IPS-18c (cell line): ENCODE measurements at regions not wholly inside any gene's neighbourhood (a gene's known extent, or its start where the extent isn't known, plus 50 kb on each side); places are given as distances from the start of the nearest gene placed in this dataset.

Experiments used
- H3K4me3 ChIP-seq: 2 replicates; pipeline ENCODE4 v1.7.0; 2013; ENCODE audit warnings: low read depth, mild to moderate bottlenecking, low read length, moderate library complexity; ENCODE audit not compliant: insufficient read depth
- H3K9me3 ChIP-seq: one replicate; pipeline ENCODE4 v1.6.1; 2013; ENCODE audit warnings: mild to moderate bottlenecking, low read length, moderate library complexity; ENCODE audit not compliant: control insufficient read depth, insufficient read depth

GRCh38 chr15:52963865-52964264 is 173.7 kb upstream of the ONECUT1 start:
- Histone ChIP-seq H3K9me3 (no peaks in the 10 kb centered on the region), H3K4me3 (no peak overlapping the region)

GRCh38 chr15:52960283-52960682 is 170.1 kb upstream of the ONECUT1 start:
- Histone ChIP-seq H3K4me3 (no peak overlapping the region), H3K9me3 (no peaks in the 10 kb centered on the region)

- no peaks in the 10 kb centered on the region for H3K9me3 ChIP-seq
- H3K4me3 ChIP-seq = no peak overlapping the region
These were observed 153.6 kb upstream of the ONECUT1 start for GRCh38 chr15:52943746-52944145.

- Histone ChIP-seq H3K9me3 (no peaks in the 10 kb centered on the region), H3K4me3 (no peak overlapping the region)
These were observed 146.4 kb upstream of the ONECUT1 start for GRCh38 chr15:52936489-52936888.

- Histone ChIP-seq H3K4me3 (no peak overlapping the region), H3K9me3 (peaks cover 4% of the 10 kb centered on the region)
These were observed 135.0 kb upstream of the ONECUT1 start for GRCh38 chr15:52925130-52925529.

DNA sequence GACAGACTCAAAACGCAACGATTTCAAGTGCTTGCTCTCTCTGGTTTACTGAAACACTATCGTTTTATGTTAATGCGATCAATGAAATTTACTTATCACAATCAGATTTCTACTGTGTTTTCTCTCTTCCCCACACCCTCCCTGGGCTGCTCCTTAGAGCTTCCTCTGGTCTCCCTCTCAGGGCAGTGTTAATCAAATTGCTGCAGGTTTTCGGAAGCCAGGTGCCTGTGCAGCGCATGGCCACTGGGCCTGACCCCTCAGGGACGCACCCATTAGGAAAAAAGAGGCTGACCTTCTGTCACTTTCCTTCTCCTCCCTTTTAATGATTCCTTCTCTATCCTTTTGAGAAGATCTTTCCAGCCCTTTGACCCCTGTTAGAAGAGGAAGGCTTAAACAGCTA is 134.5 kb upstream of the ONECUT1 start:
- Histone ChIP-seq H3K4me3 (no peak overlapping the region), H3K9me3 (peaks cover 4% of the 10 kb centered on the region)

DNA sequence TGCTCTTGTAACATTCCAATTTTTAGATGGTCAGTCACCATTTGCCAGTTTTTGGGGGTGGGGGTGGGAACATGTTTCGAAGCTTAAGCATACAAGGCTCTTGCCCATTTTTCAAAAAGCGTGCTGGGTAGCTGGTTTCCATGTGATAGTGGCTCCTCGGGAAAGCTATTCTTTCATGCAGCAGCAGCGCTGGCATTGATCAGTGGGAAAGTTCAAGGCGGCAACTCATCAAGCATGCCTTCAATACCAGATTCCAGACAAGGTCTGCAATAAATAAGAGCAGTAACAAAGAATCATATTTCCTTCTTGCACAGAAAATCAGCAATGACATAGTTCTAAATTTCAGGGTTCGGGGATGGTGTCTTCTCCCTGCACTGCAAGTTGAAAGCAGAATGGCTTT is 133.5 kb upstream of the ONECUT1 start:
- Histone ChIP-seq H3K9me3 (peaks cover 4% of the 10 kb centered on the region), H3K4me3 (no peak overlapping the region)

DNA sequence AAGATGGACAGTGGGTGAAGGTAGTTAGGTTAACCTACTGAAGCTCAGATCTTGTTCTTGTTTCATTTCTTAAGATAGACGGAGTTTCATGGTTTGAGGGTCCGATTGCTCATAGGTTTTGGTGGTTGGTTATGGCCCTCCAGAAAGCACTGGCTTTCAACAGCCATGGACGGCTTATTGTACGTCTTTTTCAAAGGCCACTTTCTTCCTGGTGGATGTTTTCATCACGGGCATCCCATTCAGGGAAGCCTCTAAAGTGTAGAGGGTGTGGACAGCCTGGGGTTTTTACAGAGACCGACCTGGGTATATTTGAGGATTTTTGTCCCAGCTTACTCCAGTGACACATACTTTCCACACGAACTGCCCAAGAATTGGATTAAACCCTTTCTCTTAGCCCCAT is 132.7 kb upstream of the ONECUT1 start:
- H3K9me3 ChIP-seq = peaks cover 3% of the 10 kb centered on the region
- H3K4me3 ChIP-seq = no peak overlapping the region

- Histone ChIP-seq H3K4me3 (no peak overlapping the region), H3K9me3 (no peaks in the 10 kb centered on the region)
These were observed 122.0 kb upstream of the ONECUT1 start for GRCh38 chr15:52912172-52912571.

DNA sequence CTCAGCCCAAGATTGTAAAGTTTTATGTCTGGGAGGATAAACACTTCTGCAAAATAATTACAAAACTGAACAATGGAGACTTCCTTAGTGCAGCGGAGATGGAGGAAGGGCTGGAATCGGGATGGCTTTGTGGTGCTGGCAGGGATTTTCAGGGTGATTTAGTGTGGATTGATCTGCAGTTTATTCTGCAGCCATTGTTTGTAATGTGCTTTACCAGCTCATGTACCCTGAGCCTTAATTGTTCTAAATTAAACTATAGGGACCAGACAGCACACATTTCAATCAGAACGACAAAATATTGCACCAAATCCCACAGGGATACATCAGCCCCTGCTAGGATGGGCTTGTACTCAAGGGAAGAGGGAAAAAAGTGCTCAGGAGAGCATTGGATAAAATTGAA is 103.2 kb upstream of the ONECUT1 start:
- Histone ChIP-seq H3K4me3 (no peak overlapping the region), H3K9me3 (peaks cover 2% of the 10 kb centered on the region)

DNA sequence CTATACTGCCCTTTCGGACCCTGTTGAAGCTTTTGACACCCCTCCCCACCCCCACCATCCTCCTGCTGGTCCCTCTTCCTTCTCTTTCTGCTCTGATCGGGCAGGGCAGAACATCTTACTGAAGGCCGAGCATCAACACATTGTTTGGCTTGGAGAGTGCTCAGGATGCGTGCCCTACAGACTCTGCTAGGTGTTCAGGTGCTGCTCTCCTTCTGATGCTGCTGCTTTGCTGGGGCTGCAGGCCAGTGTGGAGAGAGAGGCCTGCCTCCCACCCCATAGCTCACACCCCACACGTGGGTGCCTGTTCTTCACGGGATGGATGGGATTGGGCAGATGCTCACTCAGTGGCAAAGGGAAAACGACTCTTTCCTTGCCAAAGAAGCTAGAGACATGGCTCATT is 89.8 kb upstream of the ONECUT1 start:
- no peaks in the 10 kb centered on the region for H3K9me3 ChIP-seq

GRCh38 chr15:52879145-52879544 is 89.0 kb upstream of the ONECUT1 start:
- no peak overlapping the region for H3K4me3 ChIP-seq

More for the DNA sequence above, 89.8 kb upstream of the ONECUT1 start:
- no peak overlapping the region for H3K4me3 ChIP-seq

GRCh38 chr15:52876991-52877663 is 87.0 kb upstream of the ONECUT1 start:
- Histone ChIP-seq H3K4me3 (no peak overlapping the region), H3K9me3 (no peaks in the 10 kb centered on the region)

More at GRCh38 chr15:52879145-52879544, 89.0 kb upstream of the ONECUT1 start:
- no peaks in the 10 kb centered on the region for H3K9me3 ChIP-seq

DNA sequence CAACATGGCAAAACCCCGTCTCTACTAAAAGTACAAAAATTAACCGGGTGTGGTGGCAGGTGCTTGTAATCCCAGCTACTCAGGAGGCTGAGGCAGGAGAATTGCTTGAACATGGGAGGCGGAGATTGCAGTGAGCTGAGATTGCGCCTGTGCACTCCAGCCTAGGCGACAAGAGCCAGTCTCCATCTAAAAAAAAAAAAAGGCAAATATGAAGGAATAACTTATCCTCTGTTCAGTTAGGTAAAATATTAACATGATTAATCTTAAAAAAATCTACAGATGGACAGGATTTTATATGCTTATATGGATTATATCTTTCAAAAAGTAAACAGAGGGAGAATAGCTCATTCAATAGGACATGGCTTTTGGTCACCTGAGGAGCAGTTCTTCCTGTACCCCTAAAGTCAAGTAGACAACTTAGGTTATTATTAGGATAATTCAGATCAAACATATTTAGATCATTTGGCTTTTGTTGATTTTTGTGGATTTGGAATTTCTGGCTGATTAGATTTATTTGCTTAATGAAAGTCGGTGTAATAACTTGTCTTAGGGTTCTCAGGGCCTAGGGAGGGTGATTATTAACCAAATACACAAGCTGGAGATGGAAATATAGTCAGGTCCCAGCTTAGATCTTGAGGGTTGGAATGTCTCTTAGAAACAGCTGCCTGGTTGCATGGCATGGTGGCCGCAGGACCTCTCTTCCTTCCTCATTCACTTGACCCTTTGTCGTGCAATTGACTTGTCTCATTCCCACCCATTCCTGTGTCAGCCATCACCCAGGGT is 82.1 kb upstream of the ONECUT1 start:
- Histone ChIP-seq H3K4me3 (no peak overlapping the region), H3K9me3 (no peaks in the 10 kb centered on the region)

DNA sequence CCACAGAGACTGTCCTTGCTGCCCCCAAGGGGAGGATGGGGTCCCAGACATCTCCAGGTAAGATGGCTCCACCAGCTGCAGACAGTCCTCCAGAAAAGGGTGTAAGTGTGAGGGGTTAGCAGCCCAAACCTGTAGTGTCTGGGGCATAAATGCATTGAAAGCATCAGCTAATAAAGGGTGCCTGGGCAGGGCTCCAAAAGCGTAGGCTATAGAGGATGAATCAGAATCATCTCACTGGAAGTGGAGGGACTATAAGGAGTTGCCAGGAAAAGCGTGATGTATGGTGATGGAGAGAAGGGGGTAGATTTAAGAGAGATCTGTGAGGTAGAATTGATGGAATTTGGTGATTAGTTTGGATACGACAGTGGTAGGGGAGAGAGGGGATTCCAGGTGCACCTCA is 79.9 kb upstream of the ONECUT1 start:
- peaks cover 2% of the 10 kb centered on the region for H3K9me3 ChIP-seq
- no peak overlapping the region for H3K4me3 ChIP-seq

GRCh38 chr15:52866698-52867097 is 76.6 kb upstream of the ONECUT1 start:
- Histone ChIP-seq H3K4me3 (no peak overlapping the region), H3K9me3 (peaks cover 2% of the 10 kb centered on the region)

DNA sequence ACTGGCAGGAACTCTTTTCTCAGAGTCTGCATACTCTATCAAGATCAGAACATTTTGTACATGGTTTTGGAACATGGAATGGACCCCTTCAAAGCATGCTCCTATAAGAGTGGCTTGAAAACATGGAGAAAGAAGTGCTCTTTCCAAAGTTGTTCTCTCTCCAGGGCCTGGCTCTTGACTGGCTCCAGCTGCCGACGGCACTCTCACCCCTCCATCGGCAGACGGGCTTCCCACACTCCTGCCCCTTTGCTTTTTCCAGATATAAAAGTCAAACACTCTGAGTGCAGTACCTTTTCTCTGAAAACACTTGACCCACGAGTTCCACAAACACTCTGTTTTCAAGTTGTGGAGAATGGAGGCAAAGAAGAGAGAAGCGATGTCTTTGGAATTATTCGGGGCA is 72.5 kb upstream of the ONECUT1 start:
- Histone ChIP-seq H3K4me3 (no peak overlapping the region), H3K9me3 (peaks cover 2% of the 10 kb centered on the region)

GRCh38 chr15:52858782-52859176 is 68.6 kb upstream of the ONECUT1 start:
- no peak overlapping the region for H3K4me3 ChIP-seq
- peaks cover 2% of the 10 kb centered on the region for H3K9me3 ChIP-seq
